Left ventricle myocardium inferior (tissue), 1 donor: ENCODE measurements at regions not wholly inside any gene's neighbourhood (a gene's known extent, or its start where the extent isn't known, plus 50 kb on each side); places are given as distances from the start of the nearest gene placed in this dataset.

Source experiments
- DNase-seq: peaks from one replicate; pipeline ENCODE4 v3.0.0-alpha.2; 2020
- H3K27ac ChIP-seq: fragments of 200-600 bp; replicated peaks from 2 replicates; pipeline ENCODE4 v1.8.0; 2021
- H3K27me3 ChIP-seq: fragments of 200-600 bp; 2 replicates; pipeline ENCODE4 v1.8.0; 2021; ENCODE audit warnings: low read depth
- H3K36me3 ChIP-seq: fragments of 200-600 bp; 2 replicates; pipeline ENCODE4 v1.8.0; 2021
- H3K4me1 ChIP-seq: fragments of 200-600 bp; 2 replicates; pipeline ENCODE4 v1.8.0; 2021
- H3K4me3 ChIP-seq: fragments of 200-600 bp; 2 replicates; pipeline ENCODE4 v1.8.0; 2021; ENCODE audit warnings: mild to moderate bottlenecking, moderate library complexity
- H3K9me3 ChIP-seq: fragments of 200-600 bp; replicated peaks from 2 replicates; pipeline ENCODE4 v1.8.0; 2021
- intact Hi-C: fragments of 100-400 bp; cut with micrococcal nuclease; formaldehyde crosslinking; loops from one replicate; pipeline ENCODE4 v1.11.0; 2022
- TF ChIP-seq, protein P1 (sequence below): fragments of 200-600 bp; IDR thresholded peaks from 2 replicates; pipeline ENCODE4 v1.8.0; 2021; ENCODE audit warnings: antibody characterized with exemption, mild to moderate bottlenecking, borderline replicate concordance
- donor health status: DM: no; HTN: yes; CAD: no; lungs with severe emphysema.

DNA sequence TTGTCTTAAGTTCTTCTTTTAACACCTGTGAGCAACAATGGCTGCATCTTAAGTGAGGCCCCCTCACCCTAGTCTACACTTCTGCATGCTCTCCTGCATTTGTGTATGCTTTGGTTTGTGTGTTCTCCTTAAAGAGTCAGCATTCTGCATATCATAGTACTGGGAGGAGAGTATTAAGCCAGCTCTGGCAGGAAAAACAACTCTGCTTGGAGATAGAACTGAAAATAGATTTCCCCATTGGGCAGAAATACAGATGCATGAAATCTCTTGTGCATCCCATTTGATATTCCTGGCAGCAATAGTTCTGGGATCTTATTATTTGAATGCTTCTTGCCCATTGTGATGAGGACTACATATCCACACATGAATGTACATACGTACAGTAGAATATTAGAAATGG is 70.6 kb upstream of the PRICKLE1 start:
- peaks cover 8% of the 10 kb centered on the region for H3K9me3 ChIP-seq
- H3K4me3 ChIP-seq: no peak overlapping the region
- no peak overlapping the region for H3K27ac ChIP-seq
- TF ChIP-seq, protein P1, sequence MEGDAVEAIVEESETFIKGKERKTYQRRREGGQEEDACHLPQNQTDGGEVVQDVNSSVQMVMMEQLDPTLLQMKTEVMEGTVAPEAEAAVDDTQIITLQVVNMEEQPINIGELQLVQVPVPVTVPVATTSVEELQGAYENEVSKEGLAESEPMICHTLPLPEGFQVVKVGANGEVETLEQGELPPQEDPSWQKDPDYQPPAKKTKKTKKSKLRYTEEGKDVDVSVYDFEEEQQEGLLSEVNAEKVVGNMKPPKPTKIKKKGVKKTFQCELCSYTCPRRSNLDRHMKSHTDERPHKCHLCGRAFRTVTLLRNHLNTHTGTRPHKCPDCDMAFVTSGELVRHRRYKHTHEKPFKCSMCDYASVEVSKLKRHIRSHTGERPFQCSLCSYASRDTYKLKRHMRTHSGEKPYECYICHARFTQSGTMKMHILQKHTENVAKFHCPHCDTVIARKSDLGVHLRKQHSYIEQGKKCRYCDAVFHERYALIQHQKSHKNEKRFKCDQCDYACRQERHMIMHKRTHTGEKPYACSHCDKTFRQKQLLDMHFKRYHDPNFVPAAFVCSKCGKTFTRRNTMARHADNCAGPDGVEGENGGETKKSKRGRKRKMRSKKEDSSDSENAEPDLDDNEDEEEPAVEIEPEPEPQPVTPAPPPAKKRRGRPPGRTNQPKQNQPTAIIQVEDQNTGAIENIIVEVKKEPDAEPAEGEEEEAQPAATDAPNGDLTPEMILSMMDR: no peak
- H3K4me1 ChIP-seq: peaks cover 6% of the 10 kb centered on the region
- H3K36me3 ChIP-seq: no peaks in the 10 kb centered on the region
- intact Hi-C loops: no loop called here
- H3K27me3 ChIP-seq: no peaks in the 10 kb centered on the region
- no peak for DNase-seq

DNA sequence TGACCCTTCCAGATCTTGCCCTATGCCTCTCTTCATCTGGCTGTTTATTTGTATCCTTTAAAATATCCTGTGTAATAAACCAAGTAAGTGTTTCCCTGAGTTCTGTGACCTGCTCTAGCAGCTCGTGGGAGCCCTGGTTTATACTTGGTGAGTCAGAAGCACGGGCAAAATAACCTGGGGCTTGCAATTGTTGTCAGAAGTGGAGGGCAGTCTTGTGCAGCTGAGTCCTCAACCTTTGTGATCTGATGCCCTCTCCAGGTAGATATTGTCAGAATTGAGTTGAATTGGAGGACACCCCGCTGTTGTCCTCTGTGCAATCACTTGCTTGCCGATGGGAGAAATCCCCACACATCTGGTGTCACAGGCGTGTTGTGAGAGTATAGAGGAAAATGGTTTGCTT is 62.5 kb upstream of the PRICKLE1 start:
- Histone ChIP-seq H3K27me3 (no peaks in the 10 kb centered on the region), H3K36me3 (no peaks in the 10 kb centered on the region), H3K9me3 (peaks cover 4% of the 10 kb centered on the region), H3K4me3 (no peak overlapping the region), H3K4me1 (no peaks in the 10 kb centered on the region), H3K27ac (no peak overlapping the region)
- TF ChIP-seq, protein P1: no peak
- no peak for DNase-seq
- intact Hi-C loops: no loop called here

DNA sequence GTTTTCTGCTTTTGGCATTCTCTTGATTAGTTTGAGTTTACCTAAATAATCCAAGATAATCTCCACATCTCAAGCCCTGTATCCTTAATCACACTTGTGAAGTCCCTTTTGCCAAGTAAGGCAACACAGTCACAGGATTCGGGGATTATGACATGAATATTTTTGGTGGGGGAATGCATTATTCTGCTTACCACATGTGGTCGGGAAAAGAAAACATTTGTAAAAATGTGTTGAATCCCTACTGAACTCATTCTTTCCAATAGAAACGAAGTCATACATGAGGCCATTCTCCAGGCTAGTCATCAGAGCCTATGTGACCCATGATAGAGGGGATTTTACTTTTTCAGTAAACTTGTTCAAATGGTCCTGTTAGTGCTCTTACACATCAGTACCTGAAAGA is 58.5 kb upstream of the PRICKLE1 start:
- DNase-seq: no peak
- Histone ChIP-seq H3K4me1 (no peaks in the 10 kb centered on the region), H3K27me3 (no peaks in the 10 kb centered on the region), H3K4me3 (no peak overlapping the region), H3K9me3 (peaks cover 4% of the 10 kb centered on the region), H3K36me3 (no peaks in the 10 kb centered on the region), H3K27ac (no peak overlapping the region)
- TF ChIP-seq, protein P1: no peak
- intact Hi-C loops: no loop called here

DNA sequence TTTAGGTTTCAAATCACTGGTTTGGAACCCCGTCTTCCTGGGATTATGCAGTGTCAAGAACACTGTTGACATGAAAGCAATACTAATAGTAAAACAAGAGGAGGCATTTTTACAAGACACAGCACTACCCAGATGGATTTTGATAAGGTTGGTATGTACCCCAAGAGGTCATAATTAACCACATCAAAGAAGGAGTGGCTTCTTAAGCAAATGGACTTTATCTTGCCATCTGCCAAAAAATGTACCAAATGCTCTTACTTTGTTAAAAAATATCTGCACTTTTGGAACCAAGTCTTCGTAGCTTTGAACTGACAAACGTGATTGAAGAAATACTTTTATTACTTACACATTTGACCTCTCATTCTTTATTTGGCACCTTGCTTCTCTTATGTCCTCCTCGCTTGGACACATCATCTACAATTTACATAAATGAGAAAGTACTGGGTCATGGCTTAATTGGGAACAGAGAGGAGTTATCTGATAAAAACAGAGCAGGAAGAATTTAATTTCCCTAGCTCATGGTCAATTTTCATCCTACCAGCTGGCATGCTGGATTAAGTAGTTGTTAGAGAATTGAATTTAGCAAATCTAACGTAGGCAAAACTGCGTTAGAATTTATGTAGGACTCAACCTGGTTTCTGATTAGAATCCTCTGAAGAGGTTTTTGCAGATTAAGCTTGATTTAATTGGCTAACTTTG is 54.5 kb upstream of the PRICKLE1 start:
- intact Hi-C loops: no loop called here
- DNase-seq: no peak
- Histone ChIP-seq H3K27me3 (no peaks in the 10 kb centered on the region), H3K4me3 (no peak overlapping the region), H3K4me1 (no peaks in the 10 kb centered on the region), H3K36me3 (no peaks in the 10 kb centered on the region), H3K9me3 (peaks cover 4% of the 10 kb centered on the region), H3K27ac (no peak overlapping the region)
- TF ChIP-seq, protein P1: no peak

DNA sequence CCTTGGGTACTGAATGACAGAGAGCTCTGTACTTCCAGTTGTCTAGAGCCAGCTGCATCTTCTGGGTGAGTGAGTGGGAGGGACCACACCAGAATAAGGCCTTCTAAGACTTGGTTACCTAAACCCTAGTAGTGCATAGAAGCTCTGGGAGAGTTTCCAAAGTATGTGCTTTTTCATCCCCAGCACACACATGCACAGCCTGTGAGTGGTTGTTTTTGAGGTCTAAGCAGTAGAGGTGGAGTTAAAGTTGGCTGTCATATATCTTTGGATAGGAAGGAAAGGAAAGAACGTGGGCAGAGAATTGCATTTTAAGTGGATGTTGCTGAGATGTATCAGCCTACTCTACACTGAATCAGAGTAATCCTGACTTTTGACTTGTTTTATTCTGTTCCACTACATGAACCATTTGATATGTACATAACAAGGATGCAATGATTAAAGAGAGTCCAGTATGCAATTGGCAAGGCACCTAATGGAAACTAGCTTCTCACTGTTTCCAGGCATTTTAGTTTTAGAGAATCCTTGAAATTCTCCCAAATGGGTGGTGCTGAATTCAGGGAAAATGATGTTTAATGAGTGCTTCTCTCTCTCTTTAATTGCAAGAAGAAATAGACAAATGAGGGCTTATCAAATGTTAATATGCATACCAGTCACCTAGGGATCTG is 51.8 kb upstream of the PRICKLE1 start:
- TF ChIP-seq, protein P1: no peak
- Histone ChIP-seq H3K4me3 (no peak overlapping the region), H3K36me3 (no peaks in the 10 kb centered on the region), H3K4me1 (no peaks in the 10 kb centered on the region), H3K27ac (no peak overlapping the region), H3K9me3 (no peaks in the 10 kb centered on the region), H3K27me3 (no peaks in the 10 kb centered on the region)
- no peak for DNase-seq
- intact Hi-C loops: no loop called here
